Stimulated activated CD8-positive, alpha-beta memory T cell treated with anti-CD3 and anti-CD28 coated beads, Interleukin-7, amount 100 ng/mL, for 48 hours (primary cell): ENCODE measurements at regions not wholly inside any gene's neighbourhood (a gene's known extent, or its start where the extent isn't known, plus 50 kb on each side); places are given as distances from the start of the nearest gene placed in this dataset.

Source experiments
- DNase-seq, 2 donors: peaks; one replicate each; pipeline ENCODE4 v3.0.0-alpha.2; 2020; ENCODE audit warnings: low read depth in 1 of 2; ENCODE audit errors: extremely low read depth in 1 of 2

- DNase-seq = no peak
Measured at GRCh38 chr2:64399521-64399920, 54.4 kb upstream of the LGALSL start.

DNA sequence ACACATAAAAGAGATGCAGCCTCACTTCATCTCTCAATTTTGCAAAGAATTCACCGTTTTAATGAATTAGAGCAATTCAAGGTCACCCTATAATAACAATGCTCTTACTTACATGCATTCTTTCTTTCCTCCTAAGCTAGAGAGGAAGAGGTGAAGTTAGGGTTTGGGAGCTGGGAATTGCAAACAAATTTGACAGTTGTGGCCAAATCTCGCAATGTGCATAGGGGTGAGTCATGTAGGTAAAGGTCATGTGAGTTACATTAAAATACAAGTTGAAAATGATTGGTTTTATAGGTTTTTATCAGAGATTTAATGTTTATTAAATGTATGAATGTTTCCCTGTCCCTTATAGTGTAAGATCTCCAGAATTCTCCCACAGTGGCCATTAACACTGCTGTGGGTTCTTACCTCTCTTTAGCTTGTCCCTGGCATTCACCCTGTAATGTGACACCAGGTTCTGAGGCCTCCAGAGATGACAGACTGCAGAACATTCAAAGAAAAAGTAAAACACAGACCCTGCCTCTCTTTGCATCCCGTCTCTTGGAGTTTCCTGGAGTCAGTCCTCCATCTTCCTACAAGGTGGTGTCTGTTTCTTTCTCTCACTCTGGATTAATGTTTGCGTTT lies 53.7 kb upstream of the LGALSL start:
- DNase-seq = no peak

DNA sequence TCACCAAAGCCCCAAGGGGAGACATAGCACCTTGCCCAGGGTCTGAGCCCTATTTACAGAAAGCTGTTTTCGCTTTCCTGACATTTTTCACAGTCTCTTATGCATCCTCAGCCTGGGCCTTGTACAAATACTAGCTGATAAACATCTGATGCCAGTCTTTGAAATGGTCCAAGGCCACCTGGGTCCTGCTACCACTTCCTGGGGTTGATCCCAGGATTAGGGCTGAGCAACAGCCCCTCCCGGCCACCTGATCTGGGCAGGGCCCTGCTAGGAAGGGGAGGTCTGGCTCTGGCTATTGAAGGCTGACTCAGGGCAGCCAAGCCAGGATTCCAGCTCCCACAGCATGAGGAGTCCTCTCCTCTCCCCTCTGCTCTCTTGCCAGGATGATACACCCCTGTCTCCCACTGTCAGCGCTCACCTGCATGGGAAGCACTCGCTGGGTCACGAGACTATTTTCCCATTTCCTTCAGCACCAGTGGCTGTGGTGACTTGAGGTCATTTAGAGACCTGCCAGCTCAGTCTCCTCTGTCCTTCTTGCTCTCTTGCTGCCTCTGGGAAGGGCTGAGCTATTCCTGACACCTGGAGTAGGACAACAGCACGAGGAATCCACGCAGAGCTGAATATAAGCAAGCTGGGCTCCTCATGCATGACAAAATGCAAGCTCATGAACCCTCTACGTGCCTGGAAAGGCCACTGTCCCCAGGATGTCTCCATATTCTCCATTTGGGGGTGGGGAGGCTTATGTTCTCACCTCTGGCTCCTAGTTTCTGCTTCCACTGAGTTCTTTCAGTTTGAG lies 53.0 kb upstream of the LGALSL start:
- no peak for DNase-seq

DNA sequence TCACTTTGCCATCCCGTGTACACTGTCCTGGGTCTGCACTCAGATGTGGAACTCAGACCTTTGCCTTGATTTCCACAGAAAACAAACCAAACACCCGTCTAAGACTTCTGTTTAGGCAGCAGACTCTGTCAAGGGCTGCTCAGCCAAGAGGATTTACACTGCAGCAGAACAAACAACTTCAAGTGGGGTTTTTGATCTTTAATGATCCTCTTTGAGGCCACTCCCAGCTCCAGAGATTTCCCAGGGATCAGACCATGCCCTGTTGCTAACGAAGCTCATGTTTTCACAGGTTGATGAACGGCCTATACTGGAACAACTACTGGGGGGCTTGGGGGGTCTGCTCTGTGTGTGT lies 52.5 kb upstream of the LGALSL start:
- no peak for DNase-seq

DNA sequence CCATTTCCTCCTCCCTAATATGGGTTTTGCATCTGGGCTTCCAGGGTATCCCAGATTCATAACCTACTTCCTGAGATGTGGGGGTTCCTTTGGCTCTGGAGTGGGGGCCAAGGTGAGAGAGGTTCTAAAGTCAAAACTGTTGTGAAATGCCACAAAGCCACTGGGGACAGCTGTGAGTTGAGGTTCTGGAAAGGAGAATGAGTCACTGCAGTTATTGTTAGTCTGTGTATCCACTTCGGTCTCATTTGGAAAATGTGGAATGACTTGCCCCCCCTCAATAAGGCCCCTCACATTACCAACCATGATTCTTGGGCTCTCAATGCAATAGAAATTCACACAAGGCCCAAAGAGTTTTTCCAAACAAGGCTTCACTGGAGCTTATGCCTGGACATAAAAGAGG lies 51.1 kb upstream of the LGALSL start:
- DNase-seq = no peak

GRCh38 chr2:64403426-64403825 lies 50.5 kb upstream of the LGALSL start:
- DNase-seq = no peak

DNA sequence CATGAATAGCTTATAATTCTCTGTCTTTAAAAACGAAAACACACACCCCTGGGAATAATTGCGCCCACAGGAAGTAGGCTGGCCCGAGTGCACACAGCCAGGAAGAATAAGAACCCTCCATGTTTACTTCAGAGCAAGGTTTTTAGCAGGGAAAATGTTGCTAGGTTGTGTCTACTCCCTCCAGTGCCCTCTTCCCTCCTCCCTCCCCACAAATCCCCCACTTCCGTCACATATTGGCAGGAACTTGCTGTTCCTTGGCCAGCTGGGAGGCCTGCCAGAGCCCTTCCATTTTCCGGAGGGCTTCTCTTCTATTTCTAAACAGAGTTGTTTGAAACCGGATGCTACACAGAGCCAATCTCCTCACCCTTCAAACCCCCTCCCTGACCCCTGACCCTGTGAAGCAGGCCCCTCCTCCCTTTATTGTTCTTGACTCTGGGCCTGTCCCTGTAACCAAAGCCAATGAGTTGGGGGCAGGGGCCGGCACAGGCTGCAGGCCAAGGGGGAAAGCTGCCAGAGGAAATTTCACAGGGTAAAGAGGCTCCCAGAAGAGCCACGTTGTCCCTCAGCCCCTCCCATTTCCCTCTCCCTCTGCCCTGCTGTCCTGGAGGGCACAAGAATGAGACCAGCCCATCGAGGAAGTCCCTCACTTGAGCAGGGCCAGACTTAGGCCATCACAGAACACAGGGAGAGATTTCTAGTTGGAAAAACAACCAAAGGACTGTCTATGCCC lies 49.8 kb upstream of the LGALSL start:
- DNase-seq = no peak
